Transverse colon (tissue), 4 donors: ENCODE measurements at regions not wholly inside any gene's neighbourhood (a gene's known extent, or its start where the extent isn't known, plus 50 kb on each side); places are given as distances from the start of the nearest gene placed in this dataset.

Source experiments
- POLR2AphosphoS5 ChIP-seq, 3 donors: sonication (generic); formaldehyde crosslinking; IDR thresholded peaks; one replicate each; pipeline ENCODE4 v1.6.1; 2016; ENCODE audit warnings: antibody characterized with exemption in 3 of 3
- TF ChIP-seq, protein P1 (sequence below), 5 experiments: fragments of 200-600 bp in 3 of 5; fragments of 450-650 bp in 2 of 5; sonication (generic) in 3 of 5; IDR thresholded peaks; 1 replicate in 2 of 5; 2 replicates in 3 of 5; pipeline ENCODE4 v1.5.1; 2016 to 2017; ENCODE audit warnings: antibody characterized with exemption in 5 of 5, inconsistent platforms in 3 of 5, mild to moderate bottlenecking in 2 of 5, moderate library complexity in 1 of 5

DNA sequence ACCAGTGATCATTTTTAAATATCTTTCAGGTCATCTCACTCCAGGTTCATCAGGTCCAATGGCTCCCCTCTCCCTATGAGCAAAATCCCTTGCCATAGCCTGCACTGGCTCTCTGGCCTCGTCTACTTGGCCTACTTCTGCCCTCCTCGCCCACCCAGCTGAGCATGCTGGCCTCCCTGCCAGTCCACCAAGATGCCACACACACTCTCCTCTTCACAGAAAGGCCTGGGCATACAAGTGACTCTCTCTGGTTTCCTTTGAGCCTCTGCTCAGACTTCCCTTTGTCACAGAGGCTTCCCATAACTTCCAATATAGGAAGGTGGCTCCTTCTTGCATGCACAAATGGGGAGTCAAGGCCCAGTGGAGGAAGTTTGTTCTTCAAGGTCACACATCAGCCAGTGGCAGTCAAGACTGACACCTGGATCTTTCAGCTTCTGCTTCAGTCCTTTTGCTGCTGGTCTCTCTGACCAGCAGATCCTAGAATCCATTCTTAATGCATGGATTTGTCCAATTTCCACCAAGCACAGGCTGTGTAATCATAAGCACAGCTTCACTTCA lies 223.2 kb upstream of the HES1 start:
- TF ChIP-seq POLR2AphosphoS5 (IDR thresholded peaks at IDR 0.05), result no peak
- TF ChIP-seq, protein P1, sequence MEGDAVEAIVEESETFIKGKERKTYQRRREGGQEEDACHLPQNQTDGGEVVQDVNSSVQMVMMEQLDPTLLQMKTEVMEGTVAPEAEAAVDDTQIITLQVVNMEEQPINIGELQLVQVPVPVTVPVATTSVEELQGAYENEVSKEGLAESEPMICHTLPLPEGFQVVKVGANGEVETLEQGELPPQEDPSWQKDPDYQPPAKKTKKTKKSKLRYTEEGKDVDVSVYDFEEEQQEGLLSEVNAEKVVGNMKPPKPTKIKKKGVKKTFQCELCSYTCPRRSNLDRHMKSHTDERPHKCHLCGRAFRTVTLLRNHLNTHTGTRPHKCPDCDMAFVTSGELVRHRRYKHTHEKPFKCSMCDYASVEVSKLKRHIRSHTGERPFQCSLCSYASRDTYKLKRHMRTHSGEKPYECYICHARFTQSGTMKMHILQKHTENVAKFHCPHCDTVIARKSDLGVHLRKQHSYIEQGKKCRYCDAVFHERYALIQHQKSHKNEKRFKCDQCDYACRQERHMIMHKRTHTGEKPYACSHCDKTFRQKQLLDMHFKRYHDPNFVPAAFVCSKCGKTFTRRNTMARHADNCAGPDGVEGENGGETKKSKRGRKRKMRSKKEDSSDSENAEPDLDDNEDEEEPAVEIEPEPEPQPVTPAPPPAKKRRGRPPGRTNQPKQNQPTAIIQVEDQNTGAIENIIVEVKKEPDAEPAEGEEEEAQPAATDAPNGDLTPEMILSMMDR (IDR thresholded peaks at IDR 0.05), result no peak
